Stimulated activated CD8-positive, alpha-beta memory T cell treated with anti-CD3 and anti-CD28 coated beads, Interleukin-7, amount 100 ng/mL, for 48 hours (primary cell): ENCODE measurements at regions not wholly inside any gene's neighbourhood (a gene's known extent, or its start where the extent isn't known, plus 50 kb on each side); places are given as distances from the start of the nearest gene placed in this dataset.
"Not testable (repeated sequence)": the region's sequence is repeated elsewhere in the genome, so short reads cannot be mapped to it uniquely, and the experiment has no call there.

Experiments used
- DNase-seq, 2 donors: peaks; one replicate each; pipeline ENCODE4 v3.0.0-alpha.2; 2020; ENCODE audit warnings: low read depth in 1 of 2; ENCODE audit errors: extremely low read depth in 1 of 2

DNA sequence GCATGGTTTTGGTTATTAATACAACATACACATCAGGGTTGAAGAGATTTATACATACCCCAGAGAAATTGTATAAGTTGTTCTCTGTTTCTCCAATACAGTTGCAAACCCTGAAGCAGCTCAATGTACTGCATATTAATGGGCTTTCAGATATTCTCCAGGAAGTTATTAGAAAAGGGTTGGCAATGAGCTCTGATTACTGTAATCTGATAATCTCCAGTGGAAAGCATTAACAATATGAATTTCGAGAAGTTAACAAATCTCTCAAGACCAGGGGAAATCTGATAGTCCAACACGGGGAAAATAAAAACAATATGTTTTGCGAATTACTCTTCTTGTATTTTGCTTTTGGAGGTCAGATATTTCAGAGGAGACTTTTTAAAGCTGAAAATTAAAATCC, 950.1 kb downstream of the TBL1XR1 start:
- DNase-seq = no peak

- DNase-seq = no peak
Measured at GRCh38 chr3:176219970-176220369, 977.3 kb downstream of the TBL1XR1 start.

DNA sequence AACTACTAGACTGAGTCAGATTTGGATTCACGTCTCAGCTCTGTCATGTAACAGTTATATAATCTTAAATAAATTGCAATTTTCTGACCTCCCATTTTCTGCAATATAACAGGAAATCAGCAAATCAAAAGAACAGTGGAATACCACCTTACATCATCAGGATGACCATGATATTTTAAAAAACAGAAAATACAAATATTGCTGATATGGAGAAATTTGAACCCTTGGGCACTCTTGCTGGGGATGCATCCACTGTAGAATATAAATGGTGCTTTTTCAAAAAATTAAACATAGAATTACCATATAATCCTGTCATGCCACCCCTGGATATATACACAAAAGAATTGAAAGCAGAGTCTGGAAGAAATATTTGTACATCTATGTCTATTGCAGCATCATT, 982.5 kb downstream of the TBL1XR1 start:
- DNase-seq = no peak

GRCh38 chr3:176213314-176213713, 984.0 kb downstream of the TBL1XR1 start:
- not testable (repeated sequence) for DNase-seq

DNA sequence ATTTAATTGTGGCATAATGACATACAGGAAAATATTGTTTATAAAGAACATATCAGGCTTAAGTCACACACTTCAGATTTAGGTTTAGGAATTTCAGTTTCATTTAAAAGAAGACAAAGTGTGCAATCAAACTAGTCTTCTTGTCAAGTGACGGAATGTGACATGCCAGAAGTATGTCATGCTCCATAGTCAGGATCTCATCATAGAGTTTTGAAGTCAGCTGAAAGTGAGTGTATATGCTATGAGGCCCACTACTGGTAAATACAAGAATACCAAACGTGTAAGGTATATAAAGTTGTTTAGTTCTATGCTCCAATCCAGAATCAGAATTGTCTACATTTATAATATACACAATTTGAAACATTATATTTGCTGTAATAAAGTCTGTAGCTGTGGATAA, 988.4 kb downstream of the TBL1XR1 start:
- DNase-seq = no peak

DNA sequence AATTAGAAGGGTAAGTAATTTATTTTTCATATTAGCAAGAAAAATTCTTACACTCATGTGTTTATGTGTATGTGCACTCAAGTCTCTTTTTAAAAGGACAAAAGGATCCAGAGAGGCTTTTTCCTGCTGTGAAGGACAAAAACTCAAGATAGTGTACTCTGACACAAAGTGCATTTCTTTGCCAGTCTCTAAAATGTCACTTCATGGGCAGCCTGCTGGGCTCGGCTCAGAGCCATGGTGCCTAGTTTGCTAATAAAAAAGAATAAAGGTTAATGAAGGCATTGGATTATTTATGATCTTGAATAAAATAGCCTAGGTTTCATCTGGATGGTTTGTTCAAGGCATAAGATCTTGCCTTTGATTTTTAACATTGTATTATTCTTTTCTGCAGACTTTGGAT, 989.0 kb downstream of the TBL1XR1 start:
- no peak for DNase-seq

DNA sequence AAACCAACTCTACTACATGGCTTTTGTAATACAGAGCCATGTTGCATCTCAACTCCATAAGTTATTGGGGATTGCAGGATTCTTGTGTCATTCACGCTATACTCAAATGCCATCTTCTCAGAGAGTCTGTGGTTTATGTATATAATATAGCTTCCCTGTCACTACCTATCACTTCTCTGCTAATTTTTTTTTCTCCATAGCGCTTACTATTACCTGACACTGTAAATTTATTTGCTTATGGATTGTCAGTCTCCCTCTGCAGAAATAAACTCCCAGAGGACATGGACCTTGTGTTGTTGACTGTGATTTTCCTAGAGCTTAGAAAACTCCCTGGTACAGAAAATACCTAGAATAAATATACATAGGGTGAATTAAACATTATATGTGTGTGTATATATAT, 990.5 kb downstream of the TBL1XR1 start:
- no peak for DNase-seq

- DNase-seq = no peak
Measured at GRCh38 chr3:176202652-176203051, 994.6 kb downstream of the TBL1XR1 start.

GRCh38 chr3:176193032-176193730, 1004.1 kb downstream of the TBL1XR1 start:
- DNase-seq = no peak

GRCh38 chr3:176190755-176191154, 1006.5 kb downstream of the TBL1XR1 start:
- no peak for DNase-seq

DNA sequence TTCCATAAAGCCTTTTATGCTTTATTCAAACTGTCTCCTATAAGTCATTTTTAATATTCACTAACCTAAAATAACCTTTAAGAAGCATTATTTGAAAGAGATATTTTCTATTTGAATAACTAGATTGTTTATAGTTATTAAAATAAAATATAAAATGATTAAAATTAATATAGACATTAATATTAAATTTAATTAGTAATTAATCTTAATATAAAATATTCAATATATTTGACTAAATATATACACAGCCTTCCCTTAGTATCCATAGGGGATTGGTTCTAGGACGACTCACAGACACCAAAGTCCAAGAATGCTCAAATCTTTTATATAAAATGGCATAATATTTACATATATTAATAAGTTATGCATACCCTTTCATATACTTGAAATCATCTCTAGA, 1014.1 kb downstream of the TBL1XR1 start:
- DNase-seq = no peak

- no peak for DNase-seq
Measured at GRCh38 chr3:176174060-176174459, 1023.2 kb downstream of the TBL1XR1 start.

DNA sequence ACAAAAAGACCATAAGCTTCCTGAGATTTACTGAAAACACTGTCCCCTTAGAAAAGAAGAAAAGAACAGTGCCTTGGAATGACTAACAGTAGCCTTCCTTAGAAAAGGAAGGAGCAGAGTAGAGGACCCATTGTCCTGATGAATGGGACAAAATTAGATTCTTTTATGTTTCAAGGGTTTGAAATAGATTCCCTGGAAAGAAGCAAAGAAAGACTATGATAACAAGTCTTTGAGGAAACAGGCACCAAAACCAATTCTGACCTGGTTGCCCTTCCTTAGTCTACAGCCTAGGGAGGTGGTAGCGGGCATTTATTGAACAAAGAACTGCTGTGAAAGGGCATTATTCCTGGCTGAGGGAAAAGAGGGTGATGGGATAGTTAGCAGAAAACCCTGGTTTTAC, 1024.8 kb downstream of the TBL1XR1 start:
- DNase-seq = no peak

DNA sequence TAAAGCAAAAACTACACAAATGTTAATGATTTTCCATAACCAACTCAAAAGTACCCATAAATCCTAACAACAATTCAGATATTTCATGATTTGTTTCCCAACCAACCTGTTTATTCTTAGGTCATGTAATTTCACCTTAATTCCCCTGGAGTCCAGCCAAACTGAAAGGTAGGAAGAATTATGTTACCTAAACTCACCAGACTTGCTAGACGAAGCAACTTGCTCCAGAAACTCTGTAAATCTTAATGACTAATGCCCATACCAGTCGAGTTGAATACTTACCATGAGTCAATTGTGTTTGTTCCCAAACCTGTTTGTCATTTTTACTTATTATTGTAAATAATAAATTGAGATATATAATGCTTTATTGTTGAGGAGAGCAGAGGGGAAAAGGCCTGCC, 1030.0 kb downstream of the TBL1XR1 start:
- no peak for DNase-seq

- no peak for DNase-seq
Measured at GRCh38 chr3:176160997-176161396, 1036.3 kb downstream of the TBL1XR1 start.

- no peak for DNase-seq
Measured at GRCh38 chr3:176159796-176160195, 1037.5 kb downstream of the TBL1XR1 start.

DNA sequence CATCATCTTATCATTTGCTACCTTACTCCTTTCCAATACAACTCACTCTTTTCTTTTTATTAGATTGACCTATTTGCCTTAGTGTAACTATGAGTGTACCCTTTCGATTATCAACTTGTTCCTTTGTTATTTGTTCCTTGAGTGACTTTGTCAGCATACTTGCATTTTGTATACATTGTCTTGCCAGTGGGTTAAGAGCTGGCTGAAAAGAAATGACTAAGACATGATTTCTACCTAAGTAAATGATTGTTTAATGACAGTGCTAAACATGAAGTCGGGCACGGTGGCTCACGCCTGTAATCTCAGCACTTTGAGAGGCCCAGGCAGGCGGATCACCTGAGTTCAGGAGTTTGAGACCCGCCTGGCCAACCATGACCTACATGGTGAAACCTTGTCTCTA, 1042.3 kb downstream of the TBL1XR1 start:
- no peak for DNase-seq

DNA sequence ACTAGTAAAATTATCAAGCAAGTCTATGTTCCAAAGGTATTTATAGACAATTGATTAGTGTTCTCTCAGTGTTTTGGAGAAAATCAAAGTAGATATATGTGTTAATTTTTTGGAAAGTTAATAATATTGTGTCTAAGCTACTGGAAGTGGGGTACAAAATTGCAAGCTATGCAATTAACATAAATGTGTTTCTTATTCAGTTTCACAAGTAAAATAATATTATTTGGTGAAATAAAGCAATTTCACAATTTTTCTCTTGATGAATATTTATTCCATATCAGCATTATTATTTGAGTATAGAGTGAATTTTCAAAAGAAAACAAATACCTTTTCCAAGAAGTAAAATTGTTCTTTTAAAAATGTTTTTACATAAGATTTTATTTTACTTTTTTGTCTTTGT, 1047.7 kb downstream of the TBL1XR1 start:
- no peak for DNase-seq

DNA sequence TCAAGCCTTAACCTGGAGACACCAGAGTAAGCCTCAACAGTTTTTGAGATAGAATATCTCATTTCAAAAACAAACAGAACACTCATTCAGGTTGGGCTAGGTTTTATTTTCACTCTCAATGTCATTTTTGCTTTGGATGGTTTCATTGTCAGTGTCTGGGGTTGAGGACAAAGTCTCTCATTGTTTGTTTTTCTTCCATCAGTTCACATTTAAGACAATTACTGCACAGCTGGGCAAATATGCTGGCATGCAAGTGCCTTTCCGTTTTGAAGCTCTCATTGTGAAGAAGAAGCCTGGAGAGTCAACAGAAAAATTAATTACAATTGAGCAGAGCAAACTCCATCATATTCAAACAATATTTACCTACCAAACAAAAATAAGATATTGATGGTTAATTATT, 1050.0 kb downstream of the TBL1XR1 start:
- DNase-seq = no peak

GRCh38 chr3:176141837-176142236, 1055.4 kb downstream of the TBL1XR1 start:
- no peak for DNase-seq

- no peak for DNase-seq
Measured at GRCh38 chr3:176120507-176120906, 1076.8 kb downstream of the TBL1XR1 start.

- DNase-seq = no peak
Measured at GRCh38 chr3:176119826-176120225, 1077.5 kb downstream of the TBL1XR1 start.

DNA sequence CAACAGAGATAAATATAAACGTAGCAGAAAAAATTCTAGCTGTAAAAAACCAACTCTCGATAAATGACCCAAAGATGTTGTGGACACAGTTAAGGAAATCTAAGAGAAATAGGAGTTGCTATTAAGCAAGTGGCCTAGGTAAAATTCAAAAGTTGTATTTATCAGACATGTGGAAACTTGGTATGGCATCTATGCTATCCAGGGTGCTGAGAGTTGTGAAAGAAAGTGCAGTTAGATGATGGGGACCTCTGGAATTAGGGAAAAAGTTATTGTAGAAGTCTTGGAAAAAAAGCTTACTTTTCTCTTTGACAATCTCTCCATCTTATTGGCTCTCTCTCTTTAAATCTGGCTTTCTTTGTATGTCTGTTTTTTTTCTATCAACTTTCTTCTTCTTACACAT, 1090.9 kb downstream of the TBL1XR1 start:
- DNase-seq = no peak
